GM23338 (cell line): ENCODE measurements at regions not wholly inside any gene's neighbourhood (a gene's known extent, or its start where the extent isn't known, plus 50 kb on each side); places are given as distances from the start of the nearest gene placed in this dataset.

Source experiments
- ATAC-seq: fragments of 200-7000 bp; cut with Tn5 transposase; 3 replicates; pipeline ENCODE4 v1.9.1; 2020
- DNase-seq: peaks from one replicate; pipeline ENCODE4 v3.0.0-alpha.2; 2015; ENCODE audit warnings: low spot score
- H2AFZ ChIP-seq: fragments of 200-600 bp; sonication (generic); 2 replicates; pipeline ENCODE4 v1.8.0; 2016; ENCODE audit warnings: antibody characterized with exemption, mild to moderate bottlenecking, moderate library complexity
- H3F3A ChIP-seq: fragments of 200-600 bp; sonication (generic); replicated peaks from 2 replicates; pipeline ENCODE4 v1.8.0; 2017; ENCODE audit warnings: antibody characterized with exemption, mixed run types, low read depth
- H3K27ac ChIP-seq: fragments of 200-600 bp; sonication (generic); 2 replicates; pipeline ENCODE4 v1.6.1; 2016; ENCODE audit warnings: low read depth
- H3K27me3 ChIP-seq: fragments of 200-600 bp; sonication (generic); 2 replicates; pipeline ENCODE4 v1.8.0; 2016; ENCODE audit warnings: mild to moderate bottlenecking, mixed run types, moderate library complexity; ENCODE audit not compliant: insufficient read depth
- H3K36me3 ChIP-seq: fragments of 200-600 bp; sonication (generic); 2 replicates; pipeline ENCODE4 v1.8.0; 2016; ENCODE audit warnings: mild to moderate bottlenecking; ENCODE audit not compliant: insufficient read depth
- H3K4me1 ChIP-seq: fragments of 200-600 bp; sonication (generic); 2 replicates; pipeline ENCODE4 v1.8.0; 2016; ENCODE audit warnings: mild to moderate bottlenecking, moderate library complexity; ENCODE audit not compliant: insufficient read depth
- H3K4me2 ChIP-seq: fragments of 200-600 bp; sonication (generic); 2 replicates; pipeline ENCODE4 v1.7.1; 2017; ENCODE audit warnings: mixed run types
- H3K4me3 ChIP-seq: fragments of 200-600 bp; sonication (generic); 2 replicates; pipeline ENCODE4 v1.6.1; 2016; ENCODE audit warnings: mixed run types
- H3K79me2 ChIP-seq: fragments of 200-600 bp; sonication (generic); replicated peaks from 2 replicates; pipeline ENCODE4 v1.8.0; 2017; ENCODE audit warnings: mild to moderate bottlenecking; ENCODE audit not compliant: insufficient read depth
- H3K9me2 ChIP-seq: fragments of 200-600 bp; sonication (generic); 2 replicates; pipeline ENCODE4 v1.8.0; 2017; ENCODE audit not compliant: insufficient read depth
- H4K20me1 ChIP-seq: fragments of 200-600 bp; sonication (generic); replicated peaks from 2 replicates; pipeline ENCODE4 v1.8.0; 2017; ENCODE audit warnings: mild to moderate bottlenecking; ENCODE audit not compliant: insufficient read depth
- H3K27ac Mint-ChIP-seq: 2 replicates; pipeline ENCODE4 v1.8.0; 2020; ENCODE audit warnings: inconsistent platforms, mild to moderate bottlenecking, moderate library complexity, mixed read lengths
- H3K27me3 Mint-ChIP-seq: 3 replicates; pipeline ENCODE4 v1.8.0; 2022; ENCODE audit warnings: low read depth, mild to moderate bottlenecking, moderate library complexity, mixed read lengths, inconsistent platforms; ENCODE audit not compliant: insufficient read depth, poor library complexity
- H3K36me3 Mint-ChIP-seq: 3 replicates; pipeline ENCODE4 v1.8.0; 2021; ENCODE audit warnings: low read depth, mild to moderate bottlenecking, inconsistent platforms, moderate library complexity, mixed read lengths
- H3K4me1 Mint-ChIP-seq: 3 replicates; pipeline ENCODE4 v1.8.0; 2020; ENCODE audit warnings: mild to moderate bottlenecking, inconsistent platforms, mixed read lengths
- H3K4me3 Mint-ChIP-seq: 3 replicates; pipeline ENCODE4 v1.8.0; 2021; ENCODE audit warnings: moderate library complexity, mild to moderate bottlenecking, inconsistent platforms, mixed read lengths
- H3K9me3 Mint-ChIP-seq: 3 replicates; pipeline ENCODE4 v1.8.0; 2020; ENCODE audit warnings: moderate library complexity, mild to moderate bottlenecking, inconsistent platforms, mixed read lengths
- CREB1 ChIP-seq: fragments of 250-450 bp; sonication (Bioruptor Pico); IDR thresholded peaks from 2 replicates; pipeline ENCODE4 v1.5.0; 2020; ENCODE audit warnings: low read depth, mild to moderate bottlenecking, moderate library complexity
- CTCF ChIP-seq, 2 experiments: fragments of 200-600 bp in 1 of 2; sonication (generic) in 1 of 2; conservative IDR thresholded peaks; 2 replicates each; pipeline versions ENCODE4 v1.5.1 to v1.6.1; 2016 to 2017; ENCODE audit warnings: antibody characterized with exemption in 2 of 2, low read depth in 2 of 2, mild to moderate bottlenecking in 2 of 2, moderate library complexity in 1 of 2
- ETS1 ChIP-seq: IDR thresholded peaks from 2 replicates; pipeline ENCODE4 v1.6.1; 2016; ENCODE audit warnings: antibody characterized with exemption
- EZH2 ChIP-seq: fragments of 200-600 bp; sonication (generic); IDR thresholded peaks from one replicate; pipeline ENCODE4 v1.8.0; 2017; ENCODE audit warnings: antibody characterized with exemption, mild to moderate bottlenecking, low read depth; ENCODE audit not compliant: unreplicated experiment
- EZH2phosphoT487 ChIP-seq: fragments of 200-600 bp; sonication (generic); IDR thresholded peaks from one replicate; pipeline ENCODE4 v1.8.1; 2018; ENCODE audit warnings: antibody characterized with exemption; ENCODE audit not compliant: unreplicated experiment
- JUNB ChIP-seq: IDR thresholded peaks from one replicate; pipeline ENCODE4 v1.6.1; 2016; ENCODE audit warnings: antibody characterized with exemption; ENCODE audit not compliant: unreplicated experiment
- NANOG ChIP-seq: IDR thresholded peaks from 2 replicates; pipeline ENCODE4 v1.6.1; 2016; ENCODE audit warnings: antibody characterized with exemption, borderline replicate concordance
- POLR2AphosphoS5 ChIP-seq: IDR thresholded peaks from 2 replicates; pipeline ENCODE4 v1.6.1; 2016; ENCODE audit warnings: antibody characterized with exemption, low read depth
- STAT1 ChIP-seq: IDR thresholded peaks from one replicate; pipeline ENCODE4 v1.6.1; 2016; ENCODE audit warnings: antibody characterized with exemption; ENCODE audit not compliant: unreplicated experiment
- ZNF114 ChIP-seq: fragments of 250-450 bp; sonication (Bioruptor Pico); IDR thresholded peaks from 2 replicates; pipeline ENCODE4 v1.5.0; 2020; ENCODE audit warnings: mild to moderate bottlenecking, moderate library complexity
- ZNF331 ChIP-seq: fragments of 250-450 bp; sonication (Bioruptor Pico); IDR thresholded peaks from 2 replicates; pipeline ENCODE4 v1.5.0; 2020; ENCODE audit warnings: low read depth, mild to moderate bottlenecking, moderate library complexity
- ZNF462 ChIP-seq: fragments of 250-450 bp; sonication (Bioruptor Pico); IDR thresholded peaks from 2 replicates; pipeline ENCODE4 v1.5.0; 2020; ENCODE audit warnings: mild to moderate bottlenecking, moderate library complexity
- TF ChIP-seq, protein P1 (sequence below): IDR thresholded peaks from one replicate; pipeline ENCODE4 v1.6.1; 2018; ENCODE audit warnings: antibody characterized with exemption; ENCODE audit not compliant: unreplicated experiment

DNA sequence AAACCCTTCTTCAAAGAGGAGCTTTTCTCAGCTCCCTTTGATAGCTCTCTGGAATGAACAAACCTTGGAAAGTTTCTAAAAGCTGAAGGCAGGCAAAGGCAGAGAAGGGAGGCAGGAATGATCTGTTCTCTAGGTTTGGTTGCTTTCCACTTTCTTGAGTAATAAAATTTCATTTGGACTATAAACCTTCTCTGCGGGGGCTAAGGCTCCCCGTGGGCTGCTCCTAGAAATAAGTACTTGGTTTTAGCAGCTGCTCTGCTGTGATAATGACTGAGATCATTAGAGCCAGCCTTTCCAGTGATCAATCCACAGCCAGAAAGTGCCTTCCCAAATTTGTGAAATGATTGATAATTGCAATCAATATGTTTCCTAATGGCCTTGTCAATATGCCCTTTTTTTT, 183.8 kb upstream of the HTR2A start:
- Histone ChIP-seq H3K4me1 (no peaks in the 10 kb centered on the region), H3K27me3 (no peaks in the 10 kb centered on the region), H3K4me2 (no peak overlapping the region), H3K79me2 (no peaks in the 10 kb centered on the region), H2AFZ (no peak overlapping the region), H3F3A (no peaks in the 10 kb centered on the region), H3K36me3 (no peaks in the 10 kb centered on the region), H3K27ac (no peak overlapping the region), H4K20me1 (no peaks in the 10 kb centered on the region), H3K4me3 (no peak overlapping the region), H3K9me2 (peaks cover 2% of the 10 kb centered on the region; the same call in 1 of the 2 replicates)
- H3K27me3 Mint-ChIP-seq, result no peaks in the 10 kb centered on the region
- H3K36me3 Mint-ChIP-seq, result peaks cover 7% of the 10 kb centered on the region; the same call in 2 of the 3 replicates
- H3K9me3 Mint-ChIP-seq, result peaks cover 8% of the 10 kb centered on the region
- no peak for DNase-seq
- no peak for ATAC-seq
- TF ChIP-seq, protein P1, sequence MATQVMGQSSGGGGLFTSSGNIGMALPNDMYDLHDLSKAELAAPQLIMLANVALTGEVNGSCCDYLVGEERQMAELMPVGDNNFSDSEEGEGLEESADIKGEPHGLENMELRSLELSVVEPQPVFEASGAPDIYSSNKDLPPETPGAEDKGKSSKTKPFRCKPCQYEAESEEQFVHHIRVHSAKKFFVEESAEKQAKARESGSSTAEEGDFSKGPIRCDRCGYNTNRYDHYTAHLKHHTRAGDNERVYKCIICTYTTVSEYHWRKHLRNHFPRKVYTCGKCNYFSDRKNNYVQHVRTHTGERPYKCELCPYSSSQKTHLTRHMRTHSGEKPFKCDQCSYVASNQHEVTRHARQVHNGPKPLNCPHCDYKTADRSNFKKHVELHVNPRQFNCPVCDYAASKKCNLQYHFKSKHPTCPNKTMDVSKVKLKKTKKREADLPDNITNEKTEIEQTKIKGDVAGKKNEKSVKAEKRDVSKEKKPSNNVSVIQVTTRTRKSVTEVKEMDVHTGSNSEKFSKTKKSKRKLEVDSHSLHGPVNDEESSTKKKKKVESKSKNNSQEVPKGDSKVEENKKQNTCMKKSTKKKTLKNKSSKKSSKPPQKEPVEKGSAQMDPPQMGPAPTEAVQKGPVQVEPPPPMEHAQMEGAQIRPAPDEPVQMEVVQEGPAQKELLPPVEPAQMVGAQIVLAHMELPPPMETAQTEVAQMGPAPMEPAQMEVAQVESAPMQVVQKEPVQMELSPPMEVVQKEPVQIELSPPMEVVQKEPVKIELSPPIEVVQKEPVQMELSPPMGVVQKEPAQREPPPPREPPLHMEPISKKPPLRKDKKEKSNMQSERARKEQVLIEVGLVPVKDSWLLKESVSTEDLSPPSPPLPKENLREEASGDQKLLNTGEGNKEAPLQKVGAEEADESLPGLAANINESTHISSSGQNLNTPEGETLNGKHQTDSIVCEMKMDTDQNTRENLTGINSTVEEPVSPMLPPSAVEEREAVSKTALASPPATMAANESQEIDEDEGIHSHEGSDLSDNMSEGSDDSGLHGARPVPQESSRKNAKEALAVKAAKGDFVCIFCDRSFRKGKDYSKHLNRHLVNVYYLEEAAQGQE, result no peak
- no peak for TF ChIP-seq ZNF331 (CRISPR knock-in tag)
- no peak for TF ChIP-seq CREB1 (CRISPR knock-in tag)
- TF ChIP-seq EZH2phosphoT487, result no peak
- no peak for TF ChIP-seq EZH2
- TF ChIP-seq ETS1, result no peak
- TF ChIP-seq STAT1, result no peak
- no peak for TF ChIP-seq POLR2AphosphoS5
- TF ChIP-seq ZNF462, result no peak
- no peak for TF ChIP-seq CTCF (conservative IDR thresholded peaks at IDR 0.05; ENCODE audit: low read depth in 2 of 2)
- no peak for TF ChIP-seq JUNB
- TF ChIP-seq NANOG, result no peak
- TF ChIP-seq ZNF114 (CRISPR knock-in tag), result no peak
- no peak overlapping the region for H3K4me3 Mint-ChIP-seq
- no peaks in the 10 kb centered on the region for H3K4me1 Mint-ChIP-seq
- no peak overlapping the region for H3K27ac Mint-ChIP-seq
